ENCODE measurements at regions not wholly inside any gene's neighbourhood (a gene's known extent, or its start where the extent isn't known, plus 50 kb on each side); places are given as distances from the start of the nearest gene placed in this dataset.

DNA sequence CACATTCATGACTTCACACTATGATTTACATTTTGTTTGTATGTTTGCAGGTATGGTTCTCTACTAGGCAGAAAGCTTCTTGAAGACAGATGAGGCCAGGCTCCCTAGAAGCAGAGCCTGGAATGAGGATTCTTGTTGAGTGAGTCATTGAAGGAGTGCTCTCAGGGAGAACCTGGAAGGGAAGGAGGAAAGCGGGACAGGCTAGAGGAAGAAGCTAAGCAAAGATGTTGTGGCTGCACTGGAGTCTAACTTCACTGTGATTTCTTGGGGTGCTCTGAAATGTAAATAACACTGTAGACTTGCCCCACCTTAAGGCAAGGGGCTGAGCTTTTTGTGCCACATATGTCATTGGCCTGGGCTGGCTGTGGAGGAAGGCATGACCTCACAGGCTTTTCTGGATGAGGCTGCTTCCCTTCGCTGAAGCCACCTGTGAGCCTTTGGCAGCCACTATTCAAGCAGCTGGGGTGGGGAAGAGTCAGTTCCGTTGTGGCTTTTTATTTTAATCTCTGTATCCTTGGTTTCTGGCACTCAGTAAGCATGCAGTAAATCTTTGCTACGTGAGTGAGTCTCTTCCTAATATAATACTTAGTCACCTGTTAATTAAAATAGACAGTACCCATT lies 307.3 kb downstream of the SV2B start:
- TF ChIP-seq, protein P1, sequence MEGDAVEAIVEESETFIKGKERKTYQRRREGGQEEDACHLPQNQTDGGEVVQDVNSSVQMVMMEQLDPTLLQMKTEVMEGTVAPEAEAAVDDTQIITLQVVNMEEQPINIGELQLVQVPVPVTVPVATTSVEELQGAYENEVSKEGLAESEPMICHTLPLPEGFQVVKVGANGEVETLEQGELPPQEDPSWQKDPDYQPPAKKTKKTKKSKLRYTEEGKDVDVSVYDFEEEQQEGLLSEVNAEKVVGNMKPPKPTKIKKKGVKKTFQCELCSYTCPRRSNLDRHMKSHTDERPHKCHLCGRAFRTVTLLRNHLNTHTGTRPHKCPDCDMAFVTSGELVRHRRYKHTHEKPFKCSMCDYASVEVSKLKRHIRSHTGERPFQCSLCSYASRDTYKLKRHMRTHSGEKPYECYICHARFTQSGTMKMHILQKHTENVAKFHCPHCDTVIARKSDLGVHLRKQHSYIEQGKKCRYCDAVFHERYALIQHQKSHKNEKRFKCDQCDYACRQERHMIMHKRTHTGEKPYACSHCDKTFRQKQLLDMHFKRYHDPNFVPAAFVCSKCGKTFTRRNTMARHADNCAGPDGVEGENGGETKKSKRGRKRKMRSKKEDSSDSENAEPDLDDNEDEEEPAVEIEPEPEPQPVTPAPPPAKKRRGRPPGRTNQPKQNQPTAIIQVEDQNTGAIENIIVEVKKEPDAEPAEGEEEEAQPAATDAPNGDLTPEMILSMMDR (conservative IDR thresholded peaks at IDR 0.05; ENCODE audit: low read length) = no peak
- no peak for TF ChIP-seq EZH2phosphoT487 (IDR thresholded peaks at IDR 0.05; ENCODE audit: borderline replicate concordance, low read depth, low read length)
